Dendritic cell treated with granulocyte-macrophage colony-stimulating factor and Interleukin-4, amounts not matched to agents 40 ng/mL and 50 ng/mL, for 4 days (primary cell): ENCODE measurements at regions not wholly inside any gene's neighbourhood (a gene's known extent, or its start where the extent isn't known, plus 50 kb on each side); places are given as distances from the start of the nearest gene placed in this dataset.
A peak's percentile ranks its signal among the peaks of the same experiment; 100 is the strongest.

Experiments
- H3K27ac Mint-ChIP-seq: one replicate; pipeline ENCODE4 v1.8.0; 2022; ENCODE audit warnings: mild to moderate bottlenecking, mixed read lengths
- H3K27me3 Mint-ChIP-seq: one replicate; pipeline ENCODE4 v1.8.0; 2022; ENCODE audit warnings: mild to moderate bottlenecking, mixed read lengths
- H3K36me3 Mint-ChIP-seq: one replicate; pipeline ENCODE4 v1.8.0; 2022; ENCODE audit warnings: low read depth, mixed read lengths
- H3K4me1 Mint-ChIP-seq: one replicate; pipeline ENCODE4 v1.8.0; 2022; ENCODE audit warnings: low read depth, mixed read lengths
- H3K4me3 Mint-ChIP-seq: one replicate; pipeline ENCODE4 v1.8.0; 2022; ENCODE audit warnings: mild to moderate bottlenecking, moderate library complexity, mixed read lengths
- H3K9me3 Mint-ChIP-seq: one replicate; pipeline ENCODE4 v1.8.0; 2022; ENCODE audit warnings: mixed read lengths
- intact Hi-C: fragments of 100-400 bp; cut with micrococcal nuclease; formaldehyde crosslinking; loops from one replicate; pipeline ENCODE4 v1.15.0; 2022

- Mint-ChIP-seq H3K4me1 (peaks cover 9% of the 10 kb centered on the region), H3K9me3 (peaks cover 17% of the 10 kb centered on the region), H3K27me3 (no peaks in the 10 kb centered on the region), H3K27ac (no peak overlapping the region), H3K4me3 (no peak overlapping the region), H3K36me3 (no peaks in the 10 kb centered on the region)
- intact Hi-C loops, result loop anchor here (10.0 kb wide), 1 partner anchor 170 kb away; no protein-coding TSS in a partner anchor
Observed at GRCh38 chr1:70855203-70855602, 192.4 kb downstream of the PTGER3 start.

- H3K4me3 Mint-ChIP-seq, result no peak overlapping the region
- no peak overlapping the region for H3K27ac Mint-ChIP-seq
- peaks cover 10% of the 10 kb centered on the region for H3K9me3 Mint-ChIP-seq
- intact Hi-C loops, result loop anchor here (10.0 kb wide), 1 partner anchor 171 kb away; no protein-coding TSS in a partner anchor
- H3K27me3 Mint-ChIP-seq, result no peaks in the 10 kb centered on the region
- H3K36me3 Mint-ChIP-seq, result no peaks in the 10 kb centered on the region
- H3K4me1 Mint-ChIP-seq, result peaks cover 9% of the 10 kb centered on the region
Observed at GRCh38 chr1:70856201-70856600, 191.4 kb downstream of the PTGER3 start.

DNA sequence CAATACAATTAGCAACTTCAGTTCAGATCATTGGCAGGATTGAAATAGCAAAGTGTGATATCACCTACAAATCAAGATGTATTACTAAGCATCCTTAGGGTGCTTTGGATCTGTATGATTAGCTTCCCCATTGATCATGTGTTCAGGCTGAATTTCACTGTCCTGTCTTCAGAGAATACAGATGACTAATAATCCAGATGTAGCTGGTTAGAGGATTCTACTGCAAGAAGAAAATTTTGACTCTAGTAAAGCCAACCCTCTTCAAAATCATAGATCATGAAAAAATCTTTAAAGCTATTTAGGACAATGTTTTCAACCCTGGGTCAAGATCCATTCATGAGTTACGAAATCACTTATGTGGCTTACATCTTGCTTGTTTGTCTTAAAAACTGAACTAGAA lies 184.4 kb downstream of the PTGER3 start:
- no peak overlapping the region for H3K27ac Mint-ChIP-seq
- peaks cover 27% of the 10 kb centered on the region for H3K4me1 Mint-ChIP-seq
- H3K4me3 Mint-ChIP-seq, result no peak overlapping the region
- no peaks in the 10 kb centered on the region for H3K9me3 Mint-ChIP-seq
- H3K27me3 Mint-ChIP-seq, result peaks cover 9% of the 10 kb centered on the region
- H3K36me3 Mint-ChIP-seq, result no peaks in the 10 kb centered on the region
- intact Hi-C loops, result no loop called here

GRCh38 chr1:70864302-70864701 lies 183.3 kb downstream of the PTGER3 start:
- Mint-ChIP-seq H3K27me3 (peaks cover 9% of the 10 kb centered on the region), H3K9me3 (no peaks in the 10 kb centered on the region), H3K36me3 (no peaks in the 10 kb centered on the region), H3K27ac (no peak overlapping the region), H3K4me1 (peaks cover 30% of the 10 kb centered on the region), H3K4me3 (no peak overlapping the region)
- intact Hi-C loops, result no loop called here

- H3K36me3 Mint-ChIP-seq, result no peaks in the 10 kb centered on the region
- intact Hi-C loops, result loop anchor here (2.0 kb wide), 1 partner anchor 184 kb away; no protein-coding TSS in a partner anchor
- H3K4me3 Mint-ChIP-seq, result no peak overlapping the region
- H3K27me3 Mint-ChIP-seq, result peaks cover 9% of the 10 kb centered on the region
- peaks cover 51% of the 10 kb centered on the region for H3K4me1 Mint-ChIP-seq
- H3K27ac Mint-ChIP-seq, result no peak overlapping the region
- no peaks in the 10 kb centered on the region for H3K9me3 Mint-ChIP-seq
Observed at GRCh38 chr1:70866542-70867264, 180.9 kb downstream of the PTGER3 start.

DNA sequence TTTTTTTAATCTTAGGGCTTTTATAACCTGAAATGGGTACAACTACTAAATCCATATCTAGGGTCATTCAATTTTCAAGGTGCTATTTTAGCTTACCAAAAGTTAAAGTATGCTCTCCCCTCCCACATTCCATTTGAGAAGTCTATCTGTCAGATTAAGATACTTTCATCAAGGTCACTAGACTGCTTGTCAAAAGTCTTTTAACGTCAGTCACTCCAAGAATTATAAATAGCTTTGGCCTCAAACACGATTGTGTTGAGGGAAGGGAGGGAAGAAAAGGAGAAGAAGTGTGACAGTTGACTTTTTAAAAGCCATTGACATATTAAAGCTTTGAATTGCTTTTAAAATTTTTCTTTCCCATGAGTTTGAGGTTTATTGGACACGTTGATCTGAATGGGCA lies 175.8 kb downstream of the PTGER3 start:
- no peaks in the 10 kb centered on the region for H3K9me3 Mint-ChIP-seq
- intact Hi-C loops, result no loop called here
- peaks cover 55% of the 10 kb centered on the region for H3K4me1 Mint-ChIP-seq
- H3K4me3 Mint-ChIP-seq, result no peak overlapping the region
- no peaks in the 10 kb centered on the region for H3K36me3 Mint-ChIP-seq
- peak overlapping the region; percentile 22 for H3K27ac Mint-ChIP-seq
- no peaks in the 10 kb centered on the region for H3K27me3 Mint-ChIP-seq

DNA sequence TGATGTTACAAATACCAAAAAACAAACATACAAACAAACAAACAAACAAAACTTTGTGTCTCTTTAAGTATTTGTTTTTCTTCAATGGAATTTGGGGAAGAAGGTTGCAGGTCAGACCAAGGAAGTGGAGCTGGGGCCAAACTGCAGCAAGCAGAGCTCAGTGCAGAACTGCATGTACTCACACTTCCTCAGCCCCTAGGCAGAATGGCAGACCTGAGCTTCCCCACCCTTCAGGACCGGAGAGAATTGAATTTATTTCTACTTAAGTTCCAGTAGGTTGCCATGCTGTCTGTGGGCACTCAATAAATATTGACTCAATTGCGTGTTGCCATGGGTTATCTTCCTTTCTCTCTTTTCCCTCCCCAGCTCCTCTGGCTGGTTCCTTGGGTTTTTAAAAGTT lies 173.6 kb downstream of the PTGER3 start:
- H3K27me3 Mint-ChIP-seq, result no peaks in the 10 kb centered on the region
- intact Hi-C loops, result loop anchor here (2.0 kb wide), 1 partner anchor 19 kb away; no protein-coding TSS in a partner anchor
- H3K4me3 Mint-ChIP-seq, result peak overlapping the region; percentile 42
- H3K9me3 Mint-ChIP-seq, result no peaks in the 10 kb centered on the region
- H3K4me1 Mint-ChIP-seq, result peaks cover 47% of the 10 kb centered on the region
- peak overlapping the region; percentile 84 for H3K27ac Mint-ChIP-seq
- H3K36me3 Mint-ChIP-seq, result no peaks in the 10 kb centered on the region

GRCh38 chr1:70874818-70875217 lies 172.8 kb downstream of the PTGER3 start:
- Mint-ChIP-seq H3K36me3 (no peaks in the 10 kb centered on the region), H3K9me3 (no peaks in the 10 kb centered on the region), H3K27me3 (no peaks in the 10 kb centered on the region), H3K4me3 (no peak overlapping the region), H3K4me1 (peaks cover 42% of the 10 kb centered on the region), H3K27ac (peak overlapping the region; percentile 84)
- intact Hi-C loops, result loop anchor here (2.0 kb wide), 1 partner anchor 18 kb away; no protein-coding TSS in a partner anchor

DNA sequence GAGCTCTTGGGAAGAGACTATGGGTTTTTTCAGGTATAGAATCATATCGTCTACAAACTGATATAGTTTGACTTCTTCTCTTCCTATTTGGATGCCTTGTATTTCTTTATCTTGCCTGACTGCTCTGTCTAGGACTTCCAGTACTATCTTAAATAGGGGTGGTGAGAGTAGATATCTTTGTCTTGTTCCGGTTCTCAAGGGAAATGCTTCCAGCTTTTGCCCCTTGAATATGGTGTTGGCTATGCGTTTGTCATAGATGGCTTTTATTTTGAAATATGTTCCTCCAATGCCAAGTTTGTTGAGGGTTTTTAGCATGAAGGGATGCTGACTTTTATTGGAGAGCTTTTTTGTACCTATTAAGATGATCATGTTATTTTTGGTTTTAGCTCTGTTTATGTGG lies 170.3 kb downstream of the PTGER3 start:
- H3K4me3 Mint-ChIP-seq, result no peak overlapping the region
- peaks cover 17% of the 10 kb centered on the region for H3K4me1 Mint-ChIP-seq
- no peaks in the 10 kb centered on the region for H3K9me3 Mint-ChIP-seq
- no peaks in the 10 kb centered on the region for H3K27me3 Mint-ChIP-seq
- no peaks in the 10 kb centered on the region for H3K36me3 Mint-ChIP-seq
- H3K27ac Mint-ChIP-seq, result no peak overlapping the region
- intact Hi-C loops, result no loop called here

DNA sequence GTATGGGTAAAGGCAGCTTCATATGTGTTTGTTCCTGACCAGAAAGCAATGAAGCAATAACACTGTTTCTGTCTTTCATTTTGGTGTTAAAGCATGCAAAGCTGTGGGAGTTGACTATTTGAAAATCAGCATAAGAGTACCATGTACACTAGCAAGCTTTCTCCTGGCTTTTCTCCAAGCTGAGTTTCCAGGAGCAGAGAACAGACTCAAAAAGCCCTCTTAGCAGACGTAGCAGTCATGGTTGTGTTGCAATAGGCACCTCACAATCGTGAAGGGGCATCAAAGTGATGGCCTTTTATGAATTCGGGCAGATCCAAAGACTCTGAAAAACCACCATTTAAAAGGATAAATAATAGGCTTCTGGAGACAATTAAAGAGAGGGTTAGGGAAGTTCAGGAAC lies 159.7 kb downstream of the PTGER3 start:
- intact Hi-C loops, result no loop called here
- no peak overlapping the region for H3K4me3 Mint-ChIP-seq
- H3K36me3 Mint-ChIP-seq, result no peaks in the 10 kb centered on the region

DNA sequence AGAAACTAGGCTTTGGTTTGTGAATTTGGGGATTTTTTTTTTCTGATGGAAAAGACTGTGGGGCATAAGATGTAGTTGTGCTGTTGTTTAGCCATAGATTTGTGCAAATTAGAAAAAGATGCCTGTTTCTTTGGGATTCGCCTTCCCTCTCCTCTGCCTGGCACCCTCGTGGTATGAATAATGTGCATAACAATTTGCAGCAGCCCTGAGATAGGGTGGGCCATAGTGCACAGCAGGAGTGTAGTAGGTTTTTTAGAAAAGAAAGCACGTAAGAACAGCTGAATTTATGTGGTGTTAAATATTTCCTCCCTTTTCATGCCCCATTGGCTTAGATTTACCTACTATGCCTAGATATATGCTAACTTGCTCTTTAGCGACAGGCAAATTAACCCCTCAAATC lies 158.9 kb downstream of the PTGER3 start:
- peaks cover 35% of the 10 kb centered on the region for H3K4me1 Mint-ChIP-seq
- H3K27me3 Mint-ChIP-seq, result no peaks in the 10 kb centered on the region
- no peaks in the 10 kb centered on the region for H3K36me3 Mint-ChIP-seq
- H3K4me3 Mint-ChIP-seq, result no peak overlapping the region
- no peak overlapping the region for H3K27ac Mint-ChIP-seq
- no peaks in the 10 kb centered on the region for H3K9me3 Mint-ChIP-seq
- intact Hi-C loops, result no loop called here

More for the DNA sequence above, 159.7 kb downstream of the PTGER3 start:
- Mint-ChIP-seq H3K4me1 (peaks cover 35% of the 10 kb centered on the region), H3K27ac (no peak overlapping the region), H3K27me3 (no peaks in the 10 kb centered on the region), H3K9me3 (no peaks in the 10 kb centered on the region)

GRCh38 chr1:70890408-70890807 lies 157.2 kb downstream of the PTGER3 start:
- Mint-ChIP-seq H3K9me3 (no peaks in the 10 kb centered on the region), H3K27ac (no peak overlapping the region), H3K27me3 (no peaks in the 10 kb centered on the region), H3K4me3 (no peak overlapping the region), H3K36me3 (no peaks in the 10 kb centered on the region), H3K4me1 (peaks cover 43% of the 10 kb centered on the region)
- intact Hi-C loops, result loop anchor here (5.0 to 10.0 kb wide), 2 partner anchors 87 to 154 kb away; partner anchors contain the start of gene PTGER3

DNA sequence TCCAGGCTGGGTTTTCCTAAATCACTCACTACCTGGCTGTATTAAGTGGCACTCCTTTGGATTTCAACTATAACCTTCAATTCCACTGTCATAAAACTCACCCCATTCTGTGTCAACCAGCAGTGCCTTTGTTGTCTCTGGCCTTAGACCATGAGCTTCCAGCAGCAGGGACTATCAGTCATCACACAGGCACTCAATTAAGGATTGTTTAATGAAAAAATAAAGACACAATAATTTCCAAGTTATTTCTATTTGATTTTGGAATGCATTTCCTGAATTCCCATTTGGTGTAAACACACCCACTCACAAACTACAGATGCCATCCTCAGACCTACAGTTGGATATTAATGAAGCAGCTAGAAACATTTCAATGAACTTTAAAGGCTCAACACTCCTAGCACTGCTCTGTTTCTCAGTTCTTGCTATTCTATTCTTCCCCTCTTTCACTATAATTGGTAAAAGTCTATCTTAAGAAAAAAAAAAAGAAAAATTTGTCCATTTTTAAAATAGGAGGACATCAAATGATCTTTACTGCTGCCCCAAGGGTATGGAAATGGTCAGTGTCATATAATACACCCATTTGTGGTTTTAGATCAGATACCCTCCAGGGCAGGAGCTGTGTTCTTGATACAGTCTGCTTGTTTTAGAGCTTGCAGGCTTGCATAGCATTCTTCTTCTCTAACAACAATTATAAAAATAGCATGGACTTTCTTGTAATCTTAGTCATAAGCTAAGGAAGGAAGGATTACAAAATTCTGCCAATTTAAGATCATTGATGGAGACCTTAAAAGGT lies 156.4 kb downstream of the PTGER3 start:
- no peaks in the 10 kb centered on the region for H3K27me3 Mint-ChIP-seq
- H3K36me3 Mint-ChIP-seq, result no peaks in the 10 kb centered on the region

GRCh38 chr1:70892140-70892539 lies 155.5 kb downstream of the PTGER3 start:
- Mint-ChIP-seq H3K4me1 (peaks cover 43% of the 10 kb centered on the region), H3K36me3 (no peaks in the 10 kb centered on the region), H3K27me3 (no peaks in the 10 kb centered on the region), H3K9me3 (no peaks in the 10 kb centered on the region), H3K4me3 (no peak overlapping the region), H3K27ac (peak overlapping the region; percentile 66)
- intact Hi-C loops, result loop anchor here (2.0 to 10.0 kb wide), 3 partner anchors 17 to 153 kb away; partner anchors contain the start of gene PTGER3

More for the DNA sequence above, 156.4 kb downstream of the PTGER3 start:
- intact Hi-C loops, result loop anchor here (5.0 to 10.0 kb wide), 2 partner anchors 86 to 154 kb away; partner anchors contain the start of gene PTGER3
- no peak overlapping the region for H3K27ac Mint-ChIP-seq
- H3K9me3 Mint-ChIP-seq, result no peaks in the 10 kb centered on the region
- no peak overlapping the region for H3K4me3 Mint-ChIP-seq
- H3K4me1 Mint-ChIP-seq, result peaks cover 51% of the 10 kb centered on the region
